H1 (cell line): ENCODE measurements at regions not wholly inside any gene's neighbourhood (a gene's known extent, or its start where the extent isn't known, plus 50 kb on each side); places are given as distances from the start of the nearest gene placed in this dataset.

Experiments
- CTCF ChIA-PET: fragments of 300-600 bp; sonication (Branson Sonifier 250); formaldehyde crosslinking; loops from one replicate; lab custom pipeline; 2021; ENCODE audit not compliant: partially characterized antibody; lab: Charles Lee
- POLR2A ChIA-PET: fragments of 300-600 bp; sonication (Branson Sonifier 250); formaldehyde crosslinking; loops from one replicate; lab custom pipeline; 2021; ENCODE audit warnings: inconsistent platforms; ENCODE audit not compliant: partially characterized antibody; lab: Charles Lee
- DNase-seq, 2 experiments: peaks; one replicate each; pipeline versions ENCODE4 v3.0.0 to v3.0.0-alpha.2; 2010 to 2022; ENCODE audit warnings: low spot score in 2 of 2, low read depth in 1 of 2, mixed read lengths in 1 of 2
- FAIRE-seq: peaks from 2 replicates; lab custom pipeline; 2011; peaks lifted over from hg19 to GRCh38; lab: Jason Lieb, UNC
- H2AFZ ChIP-seq: 2 replicates; pipeline ENCODE4 v1.8.1; 2012; ENCODE audit warnings: low read length, inconsistent platforms
- H2AK5ac ChIP-seq: 2 replicates; pipeline ENCODE4 v1.6.1; 2013; ENCODE audit warnings: low read depth, low read length
- H2BK120ac ChIP-seq: replicated peaks from 2 replicates; pipeline ENCODE3; 2013; ENCODE audit warnings: low read depth, low read length, inconsistent platforms
- H2BK12ac ChIP-seq: 2 replicates; pipeline ENCODE4 v1.6.1; 2013; ENCODE audit warnings: low read depth, low read length
- H2BK15ac ChIP-seq: 2 replicates; pipeline ENCODE4 v1.6.1; 2013; ENCODE audit warnings: low read length
- H2BK20ac ChIP-seq: 2 replicates; pipeline ENCODE4 v1.6.1; 2013; ENCODE audit warnings: low read length
- H2BK5ac ChIP-seq: 2 replicates; pipeline ENCODE4 v1.6.1; 2013; ENCODE audit warnings: low read depth, low read length
- H3K14ac ChIP-seq: 2 replicates; pipeline ENCODE4 v1.6.1; 2013; ENCODE audit warnings: inconsistent platforms; ENCODE audit not compliant: insufficient read length
- H3K18ac ChIP-seq: 2 replicates; pipeline ENCODE4 v1.6.1; 2013; ENCODE audit warnings: low read length; ENCODE audit errors: extremely low read depth
- H3K23ac ChIP-seq: 2 replicates; pipeline ENCODE4 v1.6.1; 2013; ENCODE audit warnings: inconsistent platforms; ENCODE audit not compliant: insufficient read length
- H3K23me2 ChIP-seq: 2 replicates; pipeline ENCODE4 v1.6.1; 2013; ENCODE audit warnings: low read depth, low read length
- H3K27ac ChIP-seq: 2 replicates; pipeline ENCODE4 v1.6.1; 2011; ENCODE audit warnings: low read depth, low read length, inconsistent platforms
- H3K27me3 ChIP-seq, 4 experiments: replicated peaks in 1 of 4; 1 replicate in 1 of 4; 2 replicates in 3 of 4; pipeline versions ENCODE4 v1.6.1 to v1.8.1; 2011 to 2013; ENCODE audit warnings: low read length in 3 of 4, mild to moderate bottlenecking in 3 of 4, inconsistent platforms in 2 of 4, mixed read lengths in 2 of 4, moderate library complexity in 1 of 4; ENCODE audit not compliant: control insufficient read depth in 3 of 4, insufficient read depth in 3 of 4; ENCODE audit errors: extremely low read depth in 1 of 4
- H3K36me3 ChIP-seq, 4 experiments: 2 replicates each; pipeline versions ENCODE4 v1.6.1 to v1.8.1; 2011 to 2013; ENCODE audit warnings: mild to moderate bottlenecking in 4 of 4, low read length in 3 of 4, moderate library complexity in 2 of 4, control low read depth in 1 of 4, inconsistent platforms in 1 of 4; ENCODE audit not compliant: insufficient read depth in 4 of 4, control insufficient read depth in 2 of 4
- H3K4ac ChIP-seq: replicated peaks from 2 replicates; pipeline ENCODE3; 2013; ENCODE audit warnings: low read length, low read depth, mixed read lengths, inconsistent platforms; ENCODE audit not compliant: insufficient read length
- H3K4me1 ChIP-seq, 4 experiments: replicated peaks in 1 of 4; 1 replicate in 1 of 4; 2 replicates in 3 of 4; pipeline versions ENCODE4 v1.6.1 to v1.8.1; 2011 to 2013; ENCODE audit warnings: low read length in 3 of 4, inconsistent platforms in 2 of 4, mixed read lengths in 1 of 4; ENCODE audit not compliant: insufficient read depth in 4 of 4, control insufficient read depth in 3 of 4
- H3K4me2 ChIP-seq, 2 experiments: 2 replicates each; pipeline versions ENCODE4 v1.6.1 to v1.8.1; 2011 to 2013; ENCODE audit warnings: low read depth in 2 of 2, low read length in 2 of 2, control low read depth in 1 of 2, inconsistent platforms in 1 of 2, mild to moderate bottlenecking in 1 of 2; ENCODE audit not compliant: insufficient read depth in 1 of 2
- H3K4me3 ChIP-seq, 4 experiments: fragments of 200-600, 300-600 bp in 1 of 4; sonication (generic), shearing (Covaris generic), sonication (Bioruptor Twin) in 1 of 4; 2 replicates each; pipeline versions ENCODE4 v1.5.1 to v1.8.1; 2011 to 2016; ENCODE audit warnings: low read length in 4 of 4, low read depth in 3 of 4, control low read depth in 2 of 4, inconsistent platforms in 2 of 4, mild to moderate bottlenecking in 2 of 4, mixed read lengths in 1 of 4, moderate library complexity in 1 of 4; ENCODE audit not compliant: insufficient read depth in 2 of 4; ENCODE audit errors: extremely low read depth in 1 of 4
- H3K56ac ChIP-seq: replicated peaks from 2 replicates; pipeline ENCODE3; 2013; ENCODE audit warnings: low read depth, mild to moderate bottlenecking, mixed read lengths, low read length, inconsistent platforms; ENCODE audit not compliant: insufficient read length
- H3K79me1 ChIP-seq: 2 replicates; pipeline ENCODE4 v1.6.1; 2013; ENCODE audit warnings: low read depth, low read length, control low read depth
- H3K79me2 ChIP-seq, 2 experiments: 2 replicates each; pipeline versions ENCODE4 v1.6.1 to v1.8.1; 2012 to 2013; ENCODE audit warnings: low read length in 2 of 2, mild to moderate bottlenecking in 2 of 2, inconsistent platforms in 1 of 2; ENCODE audit not compliant: insufficient read depth in 2 of 2, control insufficient read depth in 1 of 2
- H3K9ac ChIP-seq, 4 experiments: replicated peaks in 1 of 4; 1 replicate in 1 of 4; 2 replicates in 3 of 4; pipeline versions ENCODE4 v1.6.1 to v1.8.1; 2011 to 2013; ENCODE audit warnings: low read depth in 3 of 4, low read length in 3 of 4, control low read depth in 2 of 4, mild to moderate bottlenecking in 2 of 4, moderate library complexity in 2 of 4, inconsistent platforms in 1 of 4; ENCODE audit errors: extremely low read depth in 1 of 4
- H3K9me3 ChIP-seq, 2 experiments: 2 replicates each; pipeline versions ENCODE4 v1.6.1 to v1.8.1; 2012 to 2013; ENCODE audit warnings: mild to moderate bottlenecking in 2 of 2, moderate library complexity in 2 of 2, control low read depth in 1 of 2, inconsistent platforms in 1 of 2, low read depth in 1 of 2, low read length in 1 of 2, mixed read lengths in 1 of 2; ENCODE audit not compliant: insufficient read depth in 2 of 2
- H4K20me1 ChIP-seq, 2 experiments: replicated peaks in 1 of 2; 2 replicates each; pipeline versions ENCODE3 to v1.8.1; 2011 to 2013; ENCODE audit warnings: inconsistent platforms in 2 of 2, low read length in 2 of 2, mild to moderate bottlenecking in 1 of 2; ENCODE audit not compliant: insufficient read depth in 2 of 2, control insufficient read depth in 1 of 2
- H4K5ac ChIP-seq: 2 replicates; pipeline ENCODE4 v1.6.1; 2013; ENCODE audit warnings: low read length, low read depth, mixed read lengths, inconsistent platforms; ENCODE audit not compliant: insufficient read length
- H4K8ac ChIP-seq: 2 replicates; pipeline ENCODE4 v1.8.0; 2013; ENCODE audit warnings: mild to moderate bottlenecking, moderate library complexity, low read length, inconsistent platforms; ENCODE audit not compliant: insufficient read depth; ENCODE audit errors: extremely low read depth
- H4K91ac ChIP-seq: replicated peaks from 2 replicates; pipeline ENCODE3; 2013; ENCODE audit warnings: low read length, mixed read lengths, inconsistent platforms; ENCODE audit not compliant: insufficient read length
- RBBP5 ChIP-seq: IDR thresholded peaks from 2 replicates; pipeline ENCODE4 v1.7.1; 2012; ENCODE audit warnings: low read depth, mild to moderate bottlenecking, inconsistent platforms, low read length, moderate library complexity, borderline replicate concordance
- WGBS, 2 experiments: shearing (Covaris generic) in 1 of 2; methylation state at CpG; one replicate each; pipeline versions ENCODE4 v1.1.6 to v1.1.7; 2013 to 2015; ENCODE audit warnings: low lambda C conversion rate in 2 of 2, mixed read lengths in 2 of 2, inconsistent platforms in 1 of 2, low coverage in 1 of 2, missing lambda C conversion rate in 1 of 2; ENCODE audit not compliant: insufficient replicate concordance in 2 of 2, insufficient coverage in 1 of 2, insufficient read length in 1 of 2; ENCODE audit errors: extremely low coverage in 1 of 2, missing lambda C conversion rate in 1 of 2; 5-methylcytosine and 5-hydroxymethylcytosine counted together

GRCh38 chr1:238340989-238341388 is 450.3 kb upstream of the ZP4 start:
- H3K27ac ChIP-seq: no peak overlapping the region
- ChIA-PET CTCF (no interaction called here), POLR2A (no interaction called here)
- H3K4me2 ChIP-seq: no peak overlapping the region
- no peak overlapping the region for H3K18ac ChIP-seq
- no peaks in the 10 kb centered on the region for H3K9me3 ChIP-seq
- FAIRE-seq (no peak), DNase-seq (no peak)
- H3K4ac ChIP-seq: no peak overlapping the region
- no peaks in the 10 kb centered on the region for H3K4me1 ChIP-seq
- no peak overlapping the region for H2BK12ac ChIP-seq
- H3K79me2 ChIP-seq: no peaks in the 10 kb centered on the region
- no peak overlapping the region for H2AK5ac ChIP-seq
- H3K4me3 ChIP-seq: no peak overlapping the region
- H2BK120ac ChIP-seq: no peak overlapping the region
- no peak for TF ChIP-seq RBBP5
- no peaks in the 10 kb centered on the region for H3K79me1 ChIP-seq
- no peaks in the 10 kb centered on the region for H3K36me3 ChIP-seq
- no peaks in the 10 kb centered on the region for H4K20me1 ChIP-seq
- H2BK5ac ChIP-seq: no peak overlapping the region
- H2BK15ac ChIP-seq: no peak overlapping the region
- H3K27me3 ChIP-seq: no peaks in the 10 kb centered on the region
- no peaks in the 10 kb centered on the region for H3K23me2 ChIP-seq
- H4K91ac ChIP-seq: no peak overlapping the region
- H2BK20ac ChIP-seq: no peak overlapping the region
- H4K5ac ChIP-seq: no peak overlapping the region
- 81% methylated on average over 7 of the region's 7 CpGs; no CpG with 5 or more reads in 1 of the 2 experiments for WGBS, 2 experiments
- no peak overlapping the region for H3K9ac ChIP-seq
- no peak overlapping the region for H3K23ac ChIP-seq
- no peak overlapping the region for H2AFZ ChIP-seq
- H4K8ac ChIP-seq: no peak overlapping the region
- H3K14ac ChIP-seq: no peak overlapping the region
- no peak overlapping the region for H3K56ac ChIP-seq
